HG02973 (cell line): ENCODE measurements at regions not wholly inside any gene's neighbourhood (a gene's known extent, or its start where the extent isn't known, plus 50 kb on each side); places are given as distances from the start of the nearest gene placed in this dataset.

ENCODE experiments used
- ATAC-seq: cut with Tn5 transposase; IDR thresholded peaks from one replicate; pipeline ENCODE4 v1.9.1; 2021; ENCODE audit warnings: moderate library complexity; ENCODE audit not compliant: unreplicated experiment

DNA sequence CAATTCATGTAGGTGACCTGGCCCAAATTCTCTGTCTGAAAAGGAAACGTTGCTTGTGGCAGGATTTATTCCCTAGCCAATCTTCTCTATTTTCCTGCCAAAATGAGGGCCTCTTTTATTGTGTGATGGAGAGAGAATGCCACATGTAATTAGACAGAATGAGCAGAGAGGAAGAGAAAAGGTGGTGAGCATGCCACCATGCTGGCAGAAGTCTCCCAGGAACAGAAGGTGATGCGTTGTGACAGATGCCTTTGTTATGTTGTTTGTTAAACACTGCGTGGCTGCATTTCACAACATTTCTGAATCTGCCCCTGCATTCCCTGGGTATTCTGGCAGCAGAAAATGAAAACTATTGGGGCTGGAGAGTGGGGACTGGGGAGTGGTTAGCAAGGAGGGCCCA, 577.6 kb downstream of the TLR4 start:
- no peak for ATAC-seq

DNA sequence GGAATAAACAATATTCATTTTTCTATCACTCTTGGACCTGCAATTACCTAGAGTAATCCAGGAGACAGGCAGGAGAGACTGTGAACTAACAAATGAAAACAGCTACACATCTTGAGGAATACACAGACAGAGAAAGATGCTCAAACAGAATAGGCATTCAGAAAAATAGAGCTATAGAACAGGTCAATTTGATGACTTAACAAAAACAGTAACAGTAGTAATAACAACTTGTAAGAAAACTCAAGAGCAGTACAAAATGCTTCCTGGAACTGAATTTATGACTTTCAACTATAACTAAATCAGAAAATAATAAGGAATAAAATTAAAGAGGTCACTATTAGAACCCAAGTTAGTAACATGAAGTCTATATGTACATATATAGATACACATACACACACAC, 579.3 kb downstream of the TLR4 start:
- no peak for ATAC-seq

DNA sequence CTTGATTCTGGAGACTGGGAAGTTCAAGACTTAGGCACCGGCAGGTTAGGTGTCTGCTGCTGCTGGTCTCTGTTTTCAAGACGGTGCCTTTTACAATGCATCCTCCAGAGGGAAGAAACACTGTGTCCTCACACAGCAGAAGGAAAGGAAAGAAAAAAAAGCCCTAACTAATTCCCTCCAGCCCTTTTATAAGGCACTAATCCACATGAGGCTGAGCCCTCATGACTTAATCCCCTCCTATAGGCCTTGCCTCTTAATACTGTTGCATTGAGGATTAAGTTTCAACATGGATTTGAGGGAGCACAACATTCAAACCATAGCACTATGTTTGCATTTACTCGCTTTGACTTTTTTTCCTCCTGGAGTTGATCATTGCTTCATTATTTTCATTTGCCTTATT, 585.9 kb downstream of the TLR4 start:
- ATAC-seq: no peak

DNA sequence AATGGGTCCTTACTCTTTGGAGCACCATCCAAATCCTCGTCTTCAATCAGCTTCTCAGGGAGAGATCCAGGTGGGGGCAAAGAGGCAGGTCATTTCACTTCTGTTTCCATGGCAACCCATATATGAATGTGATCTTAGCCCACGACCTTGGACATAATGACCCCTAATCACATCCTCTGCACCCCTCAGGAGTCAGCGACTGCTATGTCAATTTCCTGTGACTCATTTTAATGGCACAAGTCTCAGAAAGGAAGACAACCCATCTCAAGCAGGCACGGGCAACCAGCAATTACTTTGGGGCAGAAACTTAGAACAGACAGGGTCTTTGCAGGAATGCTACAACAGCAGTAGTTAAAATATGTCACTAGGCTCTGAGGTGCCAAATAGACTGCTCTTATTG, 591.2 kb downstream of the TLR4 start:
- ATAC-seq: no peak

DNA sequence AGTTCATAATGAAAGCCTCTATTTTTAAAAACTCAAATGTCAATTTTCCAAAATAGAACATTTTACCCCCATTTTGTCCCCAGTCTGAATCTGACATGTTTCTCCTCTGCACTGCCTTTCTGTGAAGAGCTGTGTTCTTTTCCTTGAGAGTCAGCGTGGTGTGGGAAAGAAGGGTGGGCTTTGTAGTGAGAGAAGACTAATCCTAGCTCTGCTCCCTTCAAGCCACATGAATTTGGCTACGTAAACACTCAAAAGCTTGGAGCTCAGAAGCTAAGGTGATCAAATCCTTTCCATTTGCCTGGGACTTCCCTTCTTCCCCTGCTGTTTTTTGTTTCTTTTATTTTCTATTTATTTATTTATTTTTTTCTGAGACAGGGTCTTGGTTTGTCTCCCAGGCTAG, 598.5 kb downstream of the TLR4 start:
- ATAC-seq: no peak

DNA sequence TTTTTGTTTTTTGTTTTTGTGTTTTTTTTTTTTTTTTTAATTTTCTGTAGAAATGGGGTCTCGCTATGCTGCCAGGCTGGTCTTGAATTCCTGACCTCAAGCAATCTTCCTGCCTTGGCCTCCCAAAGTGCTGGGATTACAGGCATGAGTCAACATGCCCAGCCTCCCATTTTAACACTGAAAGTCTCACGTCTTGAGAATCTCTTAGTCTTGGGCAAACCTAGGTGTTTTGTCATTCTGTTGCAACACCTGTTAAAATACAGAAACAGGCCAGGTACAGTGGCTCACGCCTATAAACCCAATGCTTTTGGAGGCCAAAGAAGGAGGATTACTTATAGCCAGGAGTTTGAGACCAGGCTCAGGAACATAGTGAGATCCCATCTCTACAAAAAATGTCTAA, 599.0 kb downstream of the TLR4 start:
- no peak for ATAC-seq

DNA sequence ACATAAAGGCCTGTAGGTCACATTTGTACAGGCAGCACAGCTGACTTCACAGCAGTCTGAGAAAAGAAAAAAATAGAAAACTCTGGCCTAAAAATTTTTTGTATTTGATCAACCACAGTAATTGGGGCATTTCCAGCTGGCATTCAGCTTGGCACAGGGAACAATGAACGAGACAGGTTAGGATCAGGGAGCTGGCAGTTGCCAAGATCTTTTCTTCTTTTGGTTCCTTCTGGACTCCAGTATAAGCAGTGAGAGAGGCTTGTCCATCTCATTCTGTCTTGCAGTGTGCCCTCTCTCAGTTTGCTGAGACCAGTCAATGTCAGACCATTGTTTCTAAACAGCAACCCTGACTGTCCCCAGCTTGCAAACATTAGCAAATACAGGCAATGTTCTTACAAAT, 601.1 kb downstream of the TLR4 start:
- ATAC-seq: no peak

DNA sequence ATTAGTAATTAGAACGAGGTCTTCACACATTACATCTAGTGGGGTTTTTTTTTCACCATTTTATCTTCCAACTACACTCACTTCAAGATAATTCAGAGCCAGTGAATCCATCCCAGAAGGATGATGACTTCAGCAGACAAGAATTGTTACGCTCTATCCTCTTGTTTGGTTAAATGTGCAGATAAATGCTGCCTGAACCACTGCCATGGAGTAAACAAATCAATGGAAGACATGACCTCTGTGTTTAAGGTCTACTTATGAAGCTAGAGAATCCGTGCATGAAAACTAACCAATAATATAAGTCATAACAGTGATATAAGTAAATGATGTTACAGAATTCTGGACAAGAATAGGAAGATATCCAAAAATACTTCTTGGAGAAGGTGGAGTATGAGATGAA, 602.6 kb downstream of the TLR4 start:
- no peak for ATAC-seq

DNA sequence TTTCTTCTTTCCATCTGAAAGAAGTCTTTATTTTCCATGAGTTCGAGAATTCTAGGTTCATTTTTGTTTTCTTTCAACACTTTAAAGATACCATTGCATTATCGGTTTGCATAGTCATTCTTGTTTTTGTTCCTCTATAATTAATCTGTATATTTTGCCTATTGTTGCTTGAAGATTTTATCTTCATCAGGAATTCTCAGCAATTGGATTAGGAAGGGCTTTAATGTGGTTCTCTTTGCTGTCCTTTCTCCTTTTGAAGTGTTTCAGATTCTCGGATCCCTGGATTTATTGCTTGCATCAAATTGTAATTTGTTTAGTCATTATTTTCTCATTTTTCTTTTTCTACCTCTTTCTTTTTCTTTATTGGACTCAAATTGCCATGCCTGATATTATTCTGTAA, 609.8 kb downstream of the TLR4 start:
- no peak for ATAC-seq

DNA sequence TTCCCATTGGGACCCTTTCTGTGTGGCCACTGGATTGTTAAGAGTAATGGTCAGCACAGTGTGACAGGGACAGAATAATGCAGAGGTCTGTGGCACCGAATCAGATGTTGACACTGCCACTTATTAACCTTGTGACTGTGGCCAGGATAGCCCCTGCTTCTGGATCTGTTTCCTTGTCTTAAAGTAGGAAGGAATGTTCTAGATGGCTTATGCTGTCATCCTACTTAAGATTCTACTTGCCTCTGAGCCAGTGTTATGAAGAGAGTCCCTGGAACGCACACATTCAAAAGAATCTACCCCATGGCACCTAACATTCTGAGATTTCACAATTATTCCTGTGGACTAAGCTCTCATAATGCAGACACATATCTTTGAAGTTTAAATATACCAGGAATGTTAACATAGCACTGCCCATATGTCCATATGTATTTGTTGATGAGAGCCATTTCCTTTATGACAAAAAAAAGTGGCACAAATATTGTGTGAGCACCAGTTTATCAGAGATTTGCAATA, 612.7 kb downstream of the TLR4 start:
- ATAC-seq: no peak

DNA sequence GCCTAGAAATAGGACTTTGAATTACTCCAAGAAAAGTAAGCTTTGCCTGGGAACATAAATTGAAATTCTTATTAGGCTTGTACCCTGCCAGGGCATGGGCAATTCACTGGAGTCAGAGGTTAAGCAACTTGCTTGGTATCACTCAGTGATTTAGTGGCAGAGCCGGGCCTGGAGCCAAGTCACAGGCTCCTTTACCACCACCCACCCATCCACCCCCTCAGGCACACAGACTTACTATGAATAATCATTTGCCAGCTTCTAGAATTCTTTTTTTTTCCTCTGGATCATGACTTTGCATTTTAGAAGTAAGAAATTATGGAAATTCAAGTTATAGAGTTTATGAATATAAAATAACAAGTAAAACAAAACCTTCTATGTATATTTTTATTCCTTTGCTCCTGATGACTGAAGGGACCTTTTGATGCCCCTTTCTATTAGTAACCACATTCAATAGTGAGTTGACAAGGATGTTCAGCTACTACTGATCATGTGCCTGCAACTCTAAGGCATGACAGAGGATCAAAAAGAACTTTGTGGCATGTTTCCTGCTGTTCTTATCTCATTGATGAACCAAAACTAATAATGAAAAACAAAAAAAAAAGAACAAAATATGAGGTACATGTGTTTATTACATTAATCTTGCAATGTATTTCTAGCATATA, 614.7 kb downstream of the TLR4 start:
- ATAC-seq: no peak

DNA sequence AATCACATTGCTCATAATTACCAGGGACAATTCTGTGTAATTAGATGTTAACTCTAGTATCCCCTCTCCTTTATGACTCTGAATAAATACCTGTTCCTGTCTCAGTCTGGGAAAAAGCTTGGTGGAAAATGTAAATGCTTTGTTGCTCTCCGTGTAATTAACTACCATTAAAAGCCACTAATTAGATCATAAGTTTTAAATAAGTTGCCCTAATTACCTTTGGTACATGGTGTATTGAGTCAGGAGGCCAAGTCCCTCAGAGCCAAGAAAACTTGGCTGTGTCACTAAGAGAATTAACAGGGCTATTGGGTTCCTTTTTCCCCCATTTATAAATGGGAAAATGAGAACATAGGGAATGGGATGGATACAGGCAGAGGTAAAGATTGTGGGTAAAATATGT, 617.6 kb downstream of the TLR4 start:
- no peak for ATAC-seq

DNA sequence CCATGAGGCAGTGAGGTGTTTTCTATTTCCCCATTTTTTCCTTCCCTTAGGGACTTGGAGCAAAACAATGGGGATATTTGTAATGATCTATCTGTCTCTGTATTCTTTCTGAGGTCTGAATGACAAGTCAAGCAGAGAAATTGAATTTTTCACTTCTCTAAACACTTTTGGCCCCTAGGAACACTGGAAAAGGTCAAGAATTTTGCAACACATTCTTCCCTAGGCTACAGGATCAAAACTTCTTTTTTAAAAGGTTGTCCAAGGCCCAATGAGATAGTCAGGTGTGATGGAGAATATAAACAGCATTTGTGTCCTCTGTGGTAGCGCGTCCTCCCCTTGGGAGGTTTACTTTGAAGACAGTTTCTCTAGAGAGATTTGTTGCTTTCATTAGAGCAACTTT, 620.5 kb downstream of the TLR4 start:
- no peak for ATAC-seq

DNA sequence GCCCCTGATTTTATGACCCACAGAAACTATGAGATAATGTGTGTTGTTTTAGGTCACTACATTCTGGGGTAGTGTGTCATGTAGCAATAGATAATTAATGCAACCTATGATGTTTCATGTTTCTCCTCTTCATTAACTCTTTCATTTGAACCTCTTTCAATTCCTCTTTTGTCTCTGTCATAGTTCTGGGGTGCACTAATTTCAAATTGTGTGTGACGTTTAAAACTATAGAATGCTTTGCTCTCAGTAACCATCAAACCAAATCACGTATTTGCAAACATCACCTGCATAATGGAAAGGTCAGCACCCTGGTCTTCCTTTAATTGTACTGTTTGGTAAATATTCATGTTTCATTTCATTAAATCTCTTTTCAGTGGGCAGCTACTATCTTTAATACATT, 621.6 kb downstream of the TLR4 start:
- no peak for ATAC-seq

DNA sequence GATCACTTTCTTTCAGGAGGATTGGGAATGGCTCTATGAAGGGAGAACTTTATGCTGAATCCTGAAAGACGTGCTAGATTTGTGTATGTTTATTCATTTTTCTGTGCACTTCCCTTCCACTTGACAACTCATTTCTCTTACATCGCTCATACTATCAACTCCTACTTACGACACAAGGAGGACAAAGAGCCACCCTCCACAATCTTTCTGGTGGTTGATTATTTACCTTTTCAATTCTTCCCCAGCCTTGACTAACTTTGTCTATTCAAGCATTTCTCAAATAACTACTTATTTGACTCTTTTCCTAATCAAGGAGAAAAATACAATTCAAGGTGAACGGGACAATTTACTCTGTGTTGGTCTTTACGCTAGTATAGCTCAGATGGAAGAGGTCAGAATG, 622.1 kb downstream of the TLR4 start:
- ATAC-seq: no peak

DNA sequence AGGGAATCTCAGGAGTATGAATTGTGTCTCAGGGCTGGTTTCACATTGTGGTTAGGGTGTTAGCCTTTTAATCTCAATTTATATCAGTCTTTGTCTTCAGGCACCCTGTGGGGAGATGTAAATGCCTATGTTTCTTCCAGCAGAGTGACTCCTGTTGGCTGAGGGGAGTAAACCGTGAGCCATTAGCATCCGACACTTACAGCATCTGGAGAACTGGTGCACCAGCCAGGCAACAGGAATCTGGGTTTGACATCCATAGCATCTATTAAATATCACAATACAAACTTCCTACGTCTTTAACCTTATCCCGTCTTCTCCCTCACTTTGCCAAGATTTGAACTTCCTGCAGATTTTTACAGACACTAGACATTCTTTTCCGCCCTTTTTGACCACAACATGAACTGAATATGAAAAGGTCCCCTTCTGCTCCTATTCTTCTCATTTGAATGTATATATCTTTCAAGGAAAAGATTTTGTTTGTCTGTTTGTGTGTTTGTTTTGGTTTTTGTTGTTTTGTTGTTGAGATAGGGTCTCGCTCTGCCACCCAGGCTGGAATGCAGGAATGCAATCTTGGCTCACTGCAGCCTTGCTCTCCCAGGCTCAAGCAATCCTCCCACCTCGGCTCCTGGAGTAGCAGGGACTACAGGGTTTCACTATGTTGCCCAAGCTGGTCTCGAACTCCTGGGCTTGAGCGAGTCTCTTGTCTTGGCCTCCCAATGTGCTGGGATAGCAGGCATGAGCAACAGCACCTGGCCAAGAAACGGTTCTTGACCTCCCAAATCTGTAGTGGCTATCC, 626.2 kb downstream of the TLR4 start:
- ATAC-seq: no peak

DNA sequence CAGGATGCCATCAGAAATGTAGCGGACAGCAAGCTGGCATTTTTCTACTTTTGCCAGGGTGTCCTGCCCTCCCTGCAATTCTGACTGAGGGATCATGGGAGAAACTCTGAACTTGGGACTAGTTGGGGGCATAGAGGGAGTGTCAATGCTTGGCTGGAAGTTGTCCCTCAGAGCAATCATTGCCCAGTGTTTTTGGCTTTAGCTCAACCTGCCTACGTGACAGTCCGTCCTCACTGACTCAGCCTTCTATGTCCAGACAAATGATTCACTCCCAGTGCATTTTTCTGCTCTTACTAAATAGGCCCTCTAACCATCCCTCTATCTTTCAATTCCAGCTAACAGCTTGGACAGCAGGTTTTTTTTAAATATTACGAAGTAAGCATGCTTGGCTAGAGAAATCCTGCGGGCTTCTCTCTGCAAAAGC, 627.4 kb downstream of the TLR4 start:
- ATAC-seq: no peak

DNA sequence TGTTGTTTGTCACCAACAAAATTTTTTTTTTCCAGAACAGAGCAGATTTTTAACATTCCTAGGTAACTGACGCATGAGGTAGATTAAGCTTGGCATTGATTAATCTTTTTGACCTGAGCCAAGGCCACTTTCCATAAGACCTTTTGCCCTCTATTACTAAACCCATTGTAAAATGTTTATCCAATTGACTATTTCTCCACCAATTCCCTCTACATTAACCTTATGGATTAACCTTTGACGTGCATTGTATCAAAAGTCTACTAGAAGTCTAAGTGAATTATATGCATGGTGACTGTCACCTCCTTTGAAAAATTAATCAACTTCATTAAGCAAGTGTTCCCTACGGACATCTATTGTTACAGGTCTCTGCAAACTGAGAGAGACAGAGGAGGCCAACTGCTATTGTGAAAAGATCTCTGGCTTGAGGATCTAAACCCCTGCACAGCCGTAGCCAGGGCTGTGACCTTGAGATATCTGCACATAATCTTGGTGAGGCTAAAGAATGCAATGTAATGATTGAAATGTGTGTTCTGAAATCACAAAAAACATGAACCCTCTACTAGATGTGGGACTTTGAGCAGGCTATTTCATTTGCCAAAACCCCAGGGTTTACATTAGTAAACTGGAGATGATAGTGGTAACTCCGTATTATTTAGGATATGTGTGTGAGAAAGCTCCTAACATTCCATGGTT, 632.2 kb downstream of the TLR4 start:
- no peak for ATAC-seq

DNA sequence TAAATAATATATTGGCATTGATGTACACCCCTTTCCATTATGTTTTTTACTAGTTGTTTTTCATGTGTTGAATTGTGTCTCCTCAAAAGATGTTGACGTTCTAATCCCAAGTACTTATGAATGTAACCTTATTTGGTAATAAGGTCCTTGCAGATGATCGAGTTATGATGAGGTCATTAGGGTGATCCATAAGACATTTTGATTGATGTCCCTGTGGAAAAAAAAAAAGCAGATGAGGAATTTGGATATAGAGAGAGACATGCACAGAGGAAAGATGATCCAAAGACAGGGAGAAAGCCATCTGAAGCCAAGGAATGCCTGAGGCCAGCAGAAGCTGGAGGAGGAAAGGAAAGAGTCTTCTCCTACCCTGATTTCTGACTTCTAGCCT, 632.7 kb downstream of the TLR4 start:
- ATAC-seq: no peak

DNA sequence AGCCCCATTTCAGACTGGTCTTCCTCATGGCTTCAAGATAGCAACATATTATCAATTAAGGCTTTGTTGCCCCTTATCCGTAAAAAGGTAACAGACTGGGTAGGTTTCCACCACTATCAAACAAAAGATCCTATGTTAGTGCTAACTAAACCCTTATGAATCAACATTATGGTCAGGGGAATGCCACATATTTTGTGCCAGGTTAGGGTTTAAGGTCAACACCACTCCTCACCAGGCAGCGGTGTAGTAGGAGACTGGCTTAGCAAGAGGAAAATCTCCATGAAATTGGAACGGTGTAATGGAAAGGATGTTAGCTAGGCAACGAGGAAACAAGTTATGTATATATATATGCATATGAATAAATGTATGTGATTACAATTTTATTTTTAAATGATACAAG, 655.8 kb downstream of the TLR4 start:
- no peak for ATAC-seq

DNA sequence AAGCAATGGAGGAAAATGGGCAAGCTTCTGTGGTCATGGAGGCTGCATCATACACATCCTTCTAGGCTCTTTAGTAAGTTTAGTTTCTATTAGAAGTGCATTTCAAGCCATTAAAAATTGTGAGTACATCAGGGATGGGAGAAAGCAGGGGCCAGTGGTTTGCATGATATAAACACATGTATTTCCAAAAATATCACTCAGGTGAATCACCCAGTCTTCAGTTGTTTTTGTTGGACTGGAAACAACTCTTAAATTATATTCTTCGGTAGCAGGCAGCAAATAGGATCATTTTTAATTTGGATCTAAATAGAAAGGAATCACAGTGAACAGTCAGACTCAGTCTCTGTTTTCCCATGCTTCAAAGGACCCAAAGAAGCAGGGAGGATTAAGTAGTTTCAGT, 657.9 kb downstream of the TLR4 start:
- no peak for ATAC-seq

DNA sequence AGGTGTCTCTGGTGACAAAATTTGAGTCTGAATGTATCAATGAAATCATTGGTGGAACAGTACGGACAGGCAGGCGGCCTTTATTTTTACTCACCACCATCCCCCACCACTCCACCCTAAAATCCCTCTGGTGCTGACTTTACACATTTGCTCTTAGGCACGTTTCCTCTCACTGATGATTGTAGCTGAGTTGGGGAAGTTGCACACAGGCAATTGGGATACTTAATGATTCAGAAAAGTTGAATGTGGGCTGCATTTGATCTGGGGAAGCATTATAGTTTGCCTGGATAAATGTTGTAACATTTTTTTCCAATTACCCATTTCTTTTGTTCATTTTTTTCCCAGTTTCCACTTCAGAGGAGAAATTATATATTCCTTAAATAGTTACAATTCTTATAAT, 658.4 kb downstream of the TLR4 start:
- ATAC-seq: no peak
